HG02610 (cell line): ENCODE measurements at regions not wholly inside any gene's neighbourhood (a gene's known extent, or its start where the extent isn't known, plus 50 kb on each side); places are given as distances from the start of the nearest gene placed in this dataset.

Source experiments
- ATAC-seq: cut with Tn5 transposase; IDR thresholded peaks from one replicate; pipeline ENCODE4 v1.9.1; 2021; ENCODE audit warnings: mild to moderate bottlenecking, moderate library complexity; ENCODE audit not compliant: unreplicated experiment

DNA sequence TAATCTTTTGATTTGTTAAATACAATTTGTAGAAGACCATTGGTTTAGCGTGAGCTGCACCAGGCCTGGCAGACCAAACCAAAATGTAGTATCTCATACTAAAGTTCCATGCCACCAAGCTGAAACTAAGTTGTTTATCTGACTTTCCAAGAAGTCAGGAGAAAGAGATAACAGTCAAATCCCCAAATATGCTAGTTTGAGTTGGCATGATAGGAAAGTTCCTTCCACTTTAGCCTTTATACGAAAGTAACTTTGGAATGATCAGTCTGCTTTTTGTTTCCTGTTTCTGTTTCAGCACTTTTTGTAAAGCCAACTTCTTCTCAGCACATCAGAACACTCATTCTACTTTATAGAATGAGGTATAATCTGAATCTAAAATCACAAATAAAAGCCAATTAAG is 449.2 kb downstream of the GRXCR1 start:
- ATAC-seq: no peak

- ATAC-seq: no peak
Observed at GRCh38 chr4:43343298-43343697, 450.8 kb downstream of the GRXCR1 start.

GRCh38 chr4:43345323-43345925 is 452.9 kb downstream of the GRXCR1 start:
- ATAC-seq: no peak

- no peak for ATAC-seq
Observed at GRCh38 chr4:43348591-43348990, 456.1 kb downstream of the GRXCR1 start.

DNA sequence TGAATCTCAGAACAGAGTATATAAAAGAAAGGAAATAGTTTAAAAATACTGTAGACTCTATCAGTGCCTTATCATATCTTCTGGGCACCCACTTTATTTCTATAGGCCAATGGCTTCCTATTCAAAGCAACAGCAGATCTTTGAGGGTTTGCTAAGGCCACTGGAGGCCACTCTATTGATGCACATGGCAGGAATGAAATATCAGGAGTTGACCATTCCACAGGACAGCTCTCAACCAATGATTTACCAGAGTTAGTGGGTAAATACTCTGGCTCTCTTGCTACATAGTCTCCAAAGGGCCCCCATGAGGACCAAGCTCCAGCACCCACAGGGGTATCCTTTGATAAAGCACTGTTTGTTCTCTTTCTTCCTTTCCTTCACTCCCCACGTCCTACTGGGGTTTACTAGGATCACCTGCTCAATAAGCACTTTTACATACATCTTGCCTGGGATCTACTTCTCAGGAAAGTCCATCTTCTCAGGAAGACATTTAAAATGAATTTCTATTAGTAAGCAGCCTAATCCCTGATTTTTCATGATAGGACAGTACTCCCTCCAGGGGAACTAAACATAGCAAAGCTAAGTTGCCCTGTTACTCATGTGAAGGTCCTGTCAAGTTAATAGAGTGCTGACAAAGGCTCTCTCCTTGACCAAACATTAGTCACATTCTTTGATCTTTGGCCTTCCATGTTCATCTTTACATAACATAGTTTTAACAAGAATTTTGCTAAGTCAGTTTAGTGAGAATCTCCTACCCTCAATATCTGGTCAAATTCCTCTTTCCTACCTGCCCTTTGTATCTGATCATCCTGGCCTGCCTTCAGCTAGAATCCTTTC is 459.7 kb downstream of the GRXCR1 start:
- no peak for ATAC-seq

- no peak for ATAC-seq
Observed at GRCh38 chr4:43352859-43353258, 460.3 kb downstream of the GRXCR1 start.

- no peak for ATAC-seq
Observed at GRCh38 chr4:43353552-43353951, 461.0 kb downstream of the GRXCR1 start.

GRCh38 chr4:43356786-43357185 is 464.3 kb downstream of the GRXCR1 start:
- ATAC-seq: no peak

- ATAC-seq: no peak
Observed at GRCh38 chr4:43357252-43357974, 464.9 kb downstream of the GRXCR1 start.

- no peak for ATAC-seq
Observed at GRCh38 chr4:43360296-43360695, 467.8 kb downstream of the GRXCR1 start.

DNA sequence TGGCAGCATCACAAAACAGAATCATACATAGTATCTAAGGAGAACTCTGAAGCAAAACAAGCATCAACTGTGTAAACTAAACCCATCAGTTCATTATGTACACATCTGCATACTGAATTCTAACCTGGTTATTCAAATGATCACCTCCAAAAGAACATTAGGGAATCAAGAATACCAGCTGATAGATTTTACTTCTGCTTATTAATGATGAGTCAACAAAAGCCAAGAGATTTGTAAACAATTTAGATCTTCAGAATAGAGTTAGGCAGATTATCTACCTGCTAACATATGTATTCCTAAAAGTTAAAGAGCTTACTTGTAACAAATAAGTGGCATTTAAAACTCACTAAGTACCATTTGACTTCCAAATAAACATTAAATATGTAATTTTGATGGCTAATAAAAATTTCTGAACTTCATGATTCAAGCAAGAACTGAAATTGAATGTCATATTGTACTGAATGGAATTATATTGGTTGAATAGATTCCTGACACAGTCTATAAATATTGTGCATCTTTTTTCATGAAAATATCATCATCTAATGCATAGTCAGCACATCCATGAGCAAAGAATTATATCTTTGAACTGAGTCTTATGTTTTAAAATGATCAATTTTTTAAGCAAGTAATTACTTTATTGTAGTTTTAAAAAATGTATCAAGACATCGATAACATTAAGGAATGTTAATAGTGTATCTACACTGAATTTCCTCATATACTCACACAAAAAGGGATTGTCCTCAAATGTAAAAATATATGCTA is 470.5 kb downstream of the GRXCR1 start:
- ATAC-seq: no peak

DNA sequence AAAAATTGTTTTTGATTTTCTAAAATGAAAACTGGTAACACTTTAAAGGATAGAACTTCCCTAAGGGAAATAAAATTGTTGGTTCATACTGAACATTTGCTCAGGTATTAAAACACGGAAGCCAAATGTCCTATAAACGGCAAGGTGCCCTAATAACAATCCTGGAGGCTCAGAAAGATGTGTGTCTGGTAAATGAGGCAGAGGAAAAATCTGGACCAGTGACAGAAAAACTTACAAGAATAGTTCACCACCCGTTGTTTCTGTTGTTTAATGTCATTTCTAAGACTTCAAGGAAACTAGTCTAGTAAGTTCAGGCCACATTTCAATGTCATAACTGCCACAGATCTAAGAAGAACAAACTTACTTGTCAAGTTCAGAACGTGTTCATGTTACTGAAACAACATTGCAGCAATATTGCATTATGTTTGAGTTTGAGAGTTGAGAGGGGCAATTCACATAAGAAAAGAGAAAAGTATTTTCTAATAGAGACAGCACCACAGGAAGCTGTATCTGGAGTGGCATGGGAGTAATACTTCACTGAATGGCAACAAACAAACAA is 476.6 kb downstream of the GRXCR1 start:
- no peak for ATAC-seq

DNA sequence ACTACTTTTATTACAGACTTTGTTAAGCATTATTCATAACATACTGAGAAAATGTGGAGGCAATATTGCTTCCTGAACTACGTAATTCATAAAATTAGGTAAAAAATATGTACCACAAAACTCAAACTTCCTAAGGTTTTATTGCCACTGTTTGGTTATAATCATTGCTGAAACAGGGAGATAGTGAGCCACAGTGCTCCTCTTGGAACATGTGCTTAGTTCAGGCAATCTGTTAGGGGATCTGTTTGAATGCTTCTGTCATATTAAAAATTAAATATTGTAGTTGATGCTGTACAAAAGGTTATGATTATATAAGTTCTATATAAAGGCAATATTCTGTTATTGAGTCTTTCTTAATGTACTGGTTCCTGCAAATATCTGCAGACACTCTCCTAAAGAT is 480.7 kb downstream of the GRXCR1 start:
- ATAC-seq: no peak

DNA sequence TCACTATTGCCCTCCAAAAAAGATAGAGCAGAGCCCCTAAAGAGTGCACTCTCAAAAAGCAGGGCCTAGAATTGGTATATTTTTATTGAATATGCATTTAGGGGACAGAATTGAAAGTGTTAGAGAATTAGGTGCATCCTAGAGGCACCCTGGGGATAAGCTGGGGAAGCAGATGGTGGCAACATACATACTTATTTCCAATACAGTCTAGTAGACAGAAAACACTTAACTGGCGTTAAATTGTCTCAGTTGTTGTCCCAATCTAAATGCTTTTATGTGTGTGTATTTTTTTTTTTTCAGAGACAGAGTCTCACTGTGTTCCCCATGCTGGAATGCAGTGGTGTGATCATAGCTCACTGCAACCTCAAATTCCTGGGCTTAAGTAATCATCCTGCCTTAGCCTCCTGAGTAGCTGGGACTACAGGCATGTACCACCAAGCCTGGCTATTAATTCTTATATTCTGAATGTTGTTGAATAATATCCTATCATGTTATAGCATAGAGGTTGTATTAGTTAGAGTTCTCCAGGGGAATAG is 481.8 kb downstream of the GRXCR1 start:
- no peak for ATAC-seq

- ATAC-seq: no peak
Observed at GRCh38 chr4:43379016-43379415, 486.5 kb downstream of the GRXCR1 start.

DNA sequence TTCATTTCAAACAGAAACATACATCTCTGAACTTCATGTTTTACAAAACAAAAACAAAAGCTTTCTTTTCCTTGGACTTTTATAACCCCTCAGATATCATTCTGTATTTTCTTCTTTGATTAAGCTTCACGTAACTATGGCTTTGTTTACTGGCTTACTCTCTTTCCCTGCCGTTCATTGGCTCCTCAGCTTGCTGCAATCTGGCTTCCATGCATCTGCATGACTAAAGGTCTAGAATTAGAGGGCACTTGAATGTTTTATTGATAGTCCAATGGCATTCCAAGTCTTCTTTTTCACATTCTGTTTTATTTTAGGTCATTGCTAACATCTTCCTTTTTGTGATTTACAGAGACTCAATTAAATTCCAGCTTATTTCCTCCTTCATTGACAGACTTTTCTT is 487.6 kb downstream of the GRXCR1 start:
- no peak for ATAC-seq

- no peak for ATAC-seq
Observed at GRCh38 chr4:43391069-43391468, 498.6 kb downstream of the GRXCR1 start.

GRCh38 chr4:43394976-43395375 is 502.5 kb downstream of the GRXCR1 start:
- ATAC-seq: no peak

- ATAC-seq: no peak
Observed at GRCh38 chr4:43399726-43400125, 507.2 kb downstream of the GRXCR1 start.

DNA sequence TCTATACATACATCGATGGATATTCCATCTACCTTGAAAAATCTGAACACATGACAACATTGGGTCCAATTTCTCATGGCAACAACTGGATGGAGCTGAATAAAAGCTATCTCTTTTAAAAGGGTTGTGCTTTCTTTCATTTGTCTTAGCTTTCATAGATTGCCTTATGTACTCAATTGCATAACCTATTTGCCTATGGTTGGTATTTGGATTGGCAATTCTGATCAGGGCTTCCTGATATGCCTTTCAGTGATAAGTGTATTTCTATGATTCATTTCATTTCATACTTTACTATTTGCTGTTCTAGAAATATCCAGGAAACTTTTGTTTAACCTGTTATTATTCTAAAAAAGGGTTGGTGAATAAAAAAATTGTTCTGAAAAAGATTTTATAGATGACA is 509.9 kb downstream of the GRXCR1 start:
- no peak for ATAC-seq

- ATAC-seq: no peak
Observed at GRCh38 chr4:43410636-43411035, 518.1 kb downstream of the GRXCR1 start.
